ENCODE measurements at regions not wholly inside any gene's neighbourhood (a gene's known extent, or its start where the extent isn't known, plus 50 kb on each side); places are given as distances from the start of the nearest gene placed in this dataset.

DNA sequence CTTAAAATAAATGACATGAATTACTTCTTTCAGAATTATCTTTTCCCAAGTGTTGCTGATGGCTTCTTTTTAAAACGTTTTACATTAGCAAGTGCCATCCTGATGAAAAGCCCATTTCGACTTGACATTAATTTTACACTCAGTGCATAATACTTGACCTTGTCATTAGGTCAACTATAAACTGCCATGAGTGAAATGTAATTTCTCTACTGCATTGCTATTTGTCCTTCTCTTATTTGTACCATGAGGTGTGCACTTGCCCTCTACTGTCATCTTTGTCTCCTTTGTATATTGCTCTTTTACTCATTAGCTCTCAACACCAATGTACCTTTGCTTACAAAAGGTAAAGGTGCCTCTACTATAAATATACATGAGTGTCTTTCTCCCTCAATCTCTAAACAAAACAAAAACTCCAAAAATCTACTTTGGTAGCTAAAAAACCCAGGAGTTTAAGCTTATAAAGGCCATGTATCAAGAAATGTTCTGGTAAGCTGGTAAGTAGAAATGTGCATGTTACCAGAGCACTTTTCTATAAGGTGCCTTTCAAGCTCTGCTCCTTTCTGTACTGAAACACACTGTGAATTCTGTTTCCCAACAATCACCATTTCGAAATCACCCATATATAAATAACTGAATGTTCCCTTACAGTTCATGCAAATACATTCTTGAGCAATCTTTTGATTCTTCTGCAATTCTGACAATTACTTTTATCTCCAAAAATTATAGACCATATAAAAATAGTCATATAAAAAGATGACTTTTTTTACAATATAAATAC is 351.4 kb downstream of the SLITRK5 start (continued):
- TF ChIP-seq, protein P1, sequence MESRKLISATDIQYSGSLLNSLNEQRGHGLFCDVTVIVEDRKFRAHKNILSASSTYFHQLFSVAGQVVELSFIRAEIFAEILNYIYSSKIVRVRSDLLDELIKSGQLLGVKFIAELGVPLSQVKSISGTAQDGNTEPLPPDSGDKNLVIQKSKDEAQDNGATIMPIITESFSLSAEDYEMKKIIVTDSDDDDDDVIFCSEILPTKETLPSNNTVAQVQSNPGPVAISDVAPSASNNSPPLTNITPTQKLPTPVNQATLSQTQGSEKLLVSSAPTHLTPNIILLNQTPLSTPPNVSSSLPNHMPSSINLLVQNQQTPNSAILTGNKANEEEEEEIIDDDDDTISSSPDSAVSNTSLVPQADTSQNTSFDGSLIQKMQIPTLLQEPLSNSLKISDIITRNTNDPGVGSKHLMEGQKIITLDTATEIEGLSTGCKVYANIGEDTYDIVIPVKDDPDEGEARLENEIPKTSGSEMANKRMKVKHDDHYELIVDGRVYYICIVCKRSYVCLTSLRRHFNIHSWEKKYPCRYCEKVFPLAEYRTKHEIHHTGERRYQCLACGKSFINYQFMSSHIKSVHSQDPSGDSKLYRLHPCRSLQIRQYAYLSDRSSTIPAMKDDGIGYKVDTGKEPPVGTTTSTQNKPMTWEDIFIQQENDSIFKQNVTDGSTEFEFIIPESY (IDR thresholded peaks at IDR 0.05) = no peak
- TF ChIP-seq HNF4A (conservative IDR thresholded peaks at IDR 0.05) = no peak
- TF ChIP-seq YY1 (IDR thresholded peaks at IDR 0.05) = no peak
- TF ChIP-seq GABPA (IDR thresholded peaks at IDR 0.05 in 1 of 2, conservative IDR thresholded peaks at IDR 0.05 in 1 of 2) = no peak
- no peak for TF ChIP-seq SP1 (IDR thresholded peaks at IDR 0.05)
- no peak for TF ChIP-seq EGR1 (IDR thresholded peaks at IDR 0.05; ENCODE audit: low read depth in 2 of 2)
- no peak for TF ChIP-seq CTCF (IDR thresholded peaks at IDR 0.05; ENCODE audit: low read depth, low read length, missing input control)
- no peak for TF ChIP-seq JUND (IDR thresholded peaks at IDR 0.05)

DNA sequence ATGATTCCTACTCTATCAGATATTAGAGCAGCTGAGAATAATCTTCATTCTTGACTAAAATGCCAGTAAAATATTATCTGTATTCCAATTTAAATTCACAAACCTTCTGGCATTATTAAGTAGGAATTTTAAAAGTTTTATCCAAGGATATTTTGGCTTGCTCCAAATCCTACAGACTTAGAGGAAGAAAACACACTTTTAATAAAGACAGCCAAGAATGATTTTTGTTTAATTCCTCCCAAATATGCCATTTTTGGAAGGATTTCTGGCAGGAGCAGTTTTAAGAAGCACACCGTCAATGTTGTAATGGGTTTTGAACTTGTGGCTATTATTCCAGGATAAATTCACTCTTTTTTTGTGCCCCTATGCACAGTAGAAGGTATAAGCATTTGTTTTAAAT is 355.1 kb downstream of the SLITRK5 start:
- WGBS = 88% methylated on average over 1 of the region's 1 CpG
- Histone ChIP-seq H3K9me3 (ENCODE audit: control insufficient read depth in 4 of 4, low read length in 3 of 4) (no peaks in the 10 kb centered on the region), H3K4me1 (ENCODE audit: control insufficient read depth in 4 of 4, insufficient read depth in 4 of 4, low read length in 3 of 4) (no peaks in the 10 kb centered on the region), H3K36me3 (ENCODE audit: control insufficient read depth in 4 of 4, insufficient read depth in 3 of 4, low read depth in 1 of 4, low read length in 3 of 4) (no peaks in the 10 kb centered on the region), H3K27ac (ENCODE audit: low read depth in 1 of 2, low read length in 2 of 2) (no peak overlapping the region), H3K4me3 (ENCODE audit: low read depth in 1 of 3, low read length in 3 of 3) (no peak overlapping the region), H3K27me3 (ENCODE audit: control insufficient read depth in 4 of 4, insufficient read depth in 4 of 4, low read length in 3 of 4) (no peaks in the 10 kb centered on the region), H3K9ac (ENCODE audit: low read depth in 1 of 2, low read length in 2 of 2) (no peak overlapping the region)
- DNase-seq (ENCODE audit: low spot score) = no peak
- TF ChIP-seq, protein P2, sequence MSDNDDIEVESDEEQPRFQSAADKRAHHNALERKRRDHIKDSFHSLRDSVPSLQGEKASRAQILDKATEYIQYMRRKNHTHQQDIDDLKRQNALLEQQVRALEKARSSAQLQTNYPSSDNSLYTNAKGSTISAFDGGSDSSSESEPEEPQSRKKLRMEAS (IDR thresholded peaks at IDR 0.05) = no peak
- TF ChIP-seq GABPA (IDR thresholded peaks at IDR 0.05 in 1 of 2, conservative IDR thresholded peaks at IDR 0.05 in 1 of 2) (no peak), HNF4G (IDR thresholded peaks at IDR 0.05) (no peak)

DNA sequence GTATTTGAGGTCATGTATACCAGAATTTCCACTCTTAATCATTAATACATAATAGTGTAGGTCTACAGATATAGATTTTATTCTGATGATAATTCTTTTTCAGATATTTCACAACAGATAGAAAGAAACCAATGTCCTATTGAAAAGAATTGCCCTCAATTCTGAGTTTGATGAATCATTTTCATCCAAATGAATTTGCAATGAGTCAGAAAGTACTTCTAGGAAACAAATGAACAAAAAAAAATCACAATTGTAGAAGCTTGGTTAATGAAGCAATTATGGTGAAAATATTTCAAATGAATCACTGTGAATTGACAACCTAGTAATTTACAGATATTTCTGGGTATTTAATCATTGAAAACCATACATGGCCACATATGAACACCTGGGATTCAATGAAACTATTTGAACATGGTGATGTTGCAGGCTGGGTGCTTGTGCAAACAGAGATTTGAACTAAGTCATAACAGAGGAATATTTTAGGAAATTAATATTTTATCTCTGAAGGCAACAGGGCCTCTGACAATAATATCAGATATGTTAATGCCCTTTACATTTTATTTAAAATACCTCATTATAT is 360.9 kb downstream of the SLITRK5 start:
- Histone ChIP-seq H3K4me1 (ENCODE audit: control insufficient read depth in 4 of 4, insufficient read depth in 4 of 4, low read length in 3 of 4) (no peaks in the 10 kb centered on the region), H3K4me3 (ENCODE audit: low read depth in 1 of 3, low read length in 3 of 3) (no peak overlapping the region), H3K27ac (ENCODE audit: low read depth in 1 of 2, low read length in 2 of 2) (no peak overlapping the region), H3K36me3 (ENCODE audit: control insufficient read depth in 4 of 4, insufficient read depth in 3 of 4, low read depth in 1 of 4, low read length in 3 of 4) (no peaks in the 10 kb centered on the region), H3K27me3 (ENCODE audit: control insufficient read depth in 4 of 4, insufficient read depth in 4 of 4, low read length in 3 of 4) (no peaks in the 10 kb centered on the region), H3K9me3 (ENCODE audit: control insufficient read depth in 4 of 4, low read length in 3 of 4) (no peaks in the 10 kb centered on the region), H3K9ac (ENCODE audit: low read depth in 1 of 2, low read length in 2 of 2) (no peak overlapping the region)
- DNase-seq (ENCODE audit: low spot score) = no peak
- TF ChIP-seq, protein P3, sequence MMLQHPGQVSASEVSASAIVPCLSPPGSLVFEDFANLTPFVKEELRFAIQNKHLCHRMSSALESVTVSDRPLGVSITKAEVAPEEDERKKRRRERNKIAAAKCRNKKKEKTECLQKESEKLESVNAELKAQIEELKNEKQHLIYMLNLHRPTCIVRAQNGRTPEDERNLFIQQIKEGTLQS (IDR thresholded peaks at IDR 0.05) = no peak
- TF ChIP-seq, protein P4, sequence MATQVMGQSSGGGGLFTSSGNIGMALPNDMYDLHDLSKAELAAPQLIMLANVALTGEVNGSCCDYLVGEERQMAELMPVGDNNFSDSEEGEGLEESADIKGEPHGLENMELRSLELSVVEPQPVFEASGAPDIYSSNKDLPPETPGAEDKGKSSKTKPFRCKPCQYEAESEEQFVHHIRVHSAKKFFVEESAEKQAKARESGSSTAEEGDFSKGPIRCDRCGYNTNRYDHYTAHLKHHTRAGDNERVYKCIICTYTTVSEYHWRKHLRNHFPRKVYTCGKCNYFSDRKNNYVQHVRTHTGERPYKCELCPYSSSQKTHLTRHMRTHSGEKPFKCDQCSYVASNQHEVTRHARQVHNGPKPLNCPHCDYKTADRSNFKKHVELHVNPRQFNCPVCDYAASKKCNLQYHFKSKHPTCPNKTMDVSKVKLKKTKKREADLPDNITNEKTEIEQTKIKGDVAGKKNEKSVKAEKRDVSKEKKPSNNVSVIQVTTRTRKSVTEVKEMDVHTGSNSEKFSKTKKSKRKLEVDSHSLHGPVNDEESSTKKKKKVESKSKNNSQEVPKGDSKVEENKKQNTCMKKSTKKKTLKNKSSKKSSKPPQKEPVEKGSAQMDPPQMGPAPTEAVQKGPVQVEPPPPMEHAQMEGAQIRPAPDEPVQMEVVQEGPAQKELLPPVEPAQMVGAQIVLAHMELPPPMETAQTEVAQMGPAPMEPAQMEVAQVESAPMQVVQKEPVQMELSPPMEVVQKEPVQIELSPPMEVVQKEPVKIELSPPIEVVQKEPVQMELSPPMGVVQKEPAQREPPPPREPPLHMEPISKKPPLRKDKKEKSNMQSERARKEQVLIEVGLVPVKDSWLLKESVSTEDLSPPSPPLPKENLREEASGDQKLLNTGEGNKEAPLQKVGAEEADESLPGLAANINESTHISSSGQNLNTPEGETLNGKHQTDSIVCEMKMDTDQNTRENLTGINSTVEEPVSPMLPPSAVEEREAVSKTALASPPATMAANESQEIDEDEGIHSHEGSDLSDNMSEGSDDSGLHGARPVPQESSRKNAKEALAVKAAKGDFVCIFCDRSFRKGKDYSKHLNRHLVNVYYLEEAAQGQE (IDR thresholded peaks at IDR 0.05) = no peak
- no peak for TF ChIP-seq HNF4G (IDR thresholded peaks at IDR 0.05)
- TF ChIP-seq CTCF (IDR thresholded peaks at IDR 0.05; ENCODE audit: low read depth, low read length, missing input control) = no peak
- TF ChIP-seq HNF4A (conservative IDR thresholded peaks at IDR 0.05) = no peak
- TF ChIP-seq YY1 (IDR thresholded peaks at IDR 0.05) = no peak
- TF ChIP-seq, protein P1 (IDR thresholded peaks at IDR 0.05) = no peak
- no peak for TF ChIP-seq FOXA1 (IDR thresholded peaks at IDR 0.05)
- TF ChIP-seq JUND (IDR thresholded peaks at IDR 0.05) = no peak
- TF ChIP-seq EGR1 (IDR thresholded peaks at IDR 0.05; ENCODE audit: low read depth in 2 of 2) = no peak
- no peak for TF ChIP-seq RXRA (IDR thresholded peaks at IDR 0.05)

Data from liver (tissue), 8 donors.